ENCODE measurements at regions not wholly inside any gene's neighbourhood (a gene's known extent, or its start where the extent isn't known, plus 50 kb on each side); places are given as distances from the start of the nearest gene placed in this dataset.

DNA sequence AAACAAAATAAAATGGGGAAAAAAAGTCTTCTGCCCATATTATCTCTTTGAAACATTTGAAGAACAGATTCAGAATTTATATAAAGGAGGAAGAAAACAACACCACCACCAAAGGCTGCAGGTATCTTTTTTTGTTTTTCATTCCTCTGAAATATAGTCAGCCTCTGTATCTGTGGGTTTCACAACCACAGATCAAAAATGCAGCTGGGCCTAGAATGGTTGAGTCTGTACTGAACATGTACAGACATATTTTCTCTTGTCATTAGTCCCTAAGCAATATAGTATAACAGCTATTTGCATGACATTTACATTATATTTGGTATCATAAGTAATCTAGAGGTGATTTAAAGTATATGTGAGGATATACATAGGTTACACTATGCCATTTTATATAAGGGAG lies 559.7 kb upstream of the LRRN3 start:
- Histone ChIP-seq H3K9me3 (ENCODE audit: low read length) (no peaks in the 10 kb centered on the region), H3K4me1 (ENCODE audit: insufficient read depth, low read length, severe bottlenecking) (no peaks in the 10 kb centered on the region), H3K4me2 (ENCODE audit: low read length) (no peak overlapping the region), H3F3A (ENCODE audit: insufficient read depth, low read length) (no peaks in the 10 kb centered on the region), H3K36me3 (ENCODE audit: insufficient read depth, low read length) (no peaks in the 10 kb centered on the region), H4K20me1 (ENCODE audit: insufficient read depth, low read length) (no peaks in the 10 kb centered on the region), H3K79me2 (ENCODE audit: insufficient read depth, low read length) (no peaks in the 10 kb centered on the region), H3K27ac (ENCODE audit: low read depth, low read length, poor library complexity, severe bottlenecking) (no peak overlapping the region), H3K4me3 (ENCODE audit: low read depth, low read length, poor library complexity, severe bottlenecking) (no peak overlapping the region), H2AFZ (ENCODE audit: low read length) (no peak overlapping the region), H3K9me2 (ENCODE audit: low read depth, low read length) (no peaks in the 10 kb centered on the region), H3K27me3 (ENCODE audit: insufficient read depth, low read length) (no peaks in the 10 kb centered on the region), H3K9ac (ENCODE audit: low read length) (no peak overlapping the region)
- TF ChIP-seq EZH2 (IDR thresholded peaks at IDR 0.05; ENCODE audit: borderline replicate concordance, low read length) = no peak

DNA sequence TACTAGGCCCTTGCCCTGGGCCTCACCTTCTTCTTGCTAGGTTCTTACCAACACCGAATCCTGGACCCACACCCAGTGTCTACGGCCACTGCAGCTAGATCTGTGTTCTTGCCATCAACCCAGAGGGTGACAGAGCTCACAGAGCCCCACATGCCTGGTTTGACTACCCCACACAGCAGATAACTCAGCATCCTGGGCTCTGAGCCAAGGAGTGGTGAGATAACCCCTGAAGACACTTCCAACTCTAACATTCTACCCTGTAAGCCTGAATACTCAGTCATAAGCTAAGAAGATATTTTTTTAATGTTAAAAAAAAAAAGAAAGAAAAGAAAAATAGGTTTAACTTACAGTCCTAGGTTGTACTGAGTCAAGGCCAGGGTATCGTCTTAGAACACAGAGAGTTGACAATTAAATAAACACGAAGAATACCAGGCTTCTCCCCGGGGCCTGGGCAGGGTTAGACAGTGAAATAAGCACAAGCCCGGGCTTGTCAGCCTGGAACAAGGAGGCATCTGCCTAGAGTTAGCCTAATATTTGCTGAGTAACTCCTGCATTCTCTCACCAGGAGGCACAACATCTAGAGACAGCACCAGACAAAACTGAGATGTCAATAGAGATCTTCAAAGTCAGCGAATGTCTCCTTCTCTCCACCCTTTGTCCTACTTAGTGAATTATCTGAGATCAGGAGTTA lies 556.5 kb upstream of the LRRN3 start:
- Histone ChIP-seq H3K9me2 (ENCODE audit: low read depth, low read length) (no peaks in the 10 kb centered on the region), H3K36me3 (ENCODE audit: insufficient read depth, low read length) (no peaks in the 10 kb centered on the region), H3K79me2 (ENCODE audit: insufficient read depth, low read length) (no peaks in the 10 kb centered on the region), H3K4me3 (ENCODE audit: low read depth, low read length, poor library complexity, severe bottlenecking) (no peak overlapping the region), H3F3A (ENCODE audit: insufficient read depth, low read length) (no peaks in the 10 kb centered on the region), H3K9me3 (ENCODE audit: low read length) (no peaks in the 10 kb centered on the region), H3K9ac (ENCODE audit: low read length) (no peak overlapping the region), H4K20me1 (ENCODE audit: insufficient read depth, low read length) (no peaks in the 10 kb centered on the region), H3K4me2 (ENCODE audit: low read length) (no peak overlapping the region), H3K27me3 (ENCODE audit: insufficient read depth, low read length) (no peaks in the 10 kb centered on the region), H3K27ac (ENCODE audit: low read depth, low read length, poor library complexity, severe bottlenecking) (no peak overlapping the region), H3K4me1 (ENCODE audit: insufficient read depth, low read length, severe bottlenecking) (no peaks in the 10 kb centered on the region), H2AFZ (ENCODE audit: low read length) (no peak overlapping the region)
- TF ChIP-seq EZH2 (IDR thresholded peaks at IDR 0.05; ENCODE audit: borderline replicate concordance, low read length) = no peak
- TF ChIP-seq, protein P1, sequence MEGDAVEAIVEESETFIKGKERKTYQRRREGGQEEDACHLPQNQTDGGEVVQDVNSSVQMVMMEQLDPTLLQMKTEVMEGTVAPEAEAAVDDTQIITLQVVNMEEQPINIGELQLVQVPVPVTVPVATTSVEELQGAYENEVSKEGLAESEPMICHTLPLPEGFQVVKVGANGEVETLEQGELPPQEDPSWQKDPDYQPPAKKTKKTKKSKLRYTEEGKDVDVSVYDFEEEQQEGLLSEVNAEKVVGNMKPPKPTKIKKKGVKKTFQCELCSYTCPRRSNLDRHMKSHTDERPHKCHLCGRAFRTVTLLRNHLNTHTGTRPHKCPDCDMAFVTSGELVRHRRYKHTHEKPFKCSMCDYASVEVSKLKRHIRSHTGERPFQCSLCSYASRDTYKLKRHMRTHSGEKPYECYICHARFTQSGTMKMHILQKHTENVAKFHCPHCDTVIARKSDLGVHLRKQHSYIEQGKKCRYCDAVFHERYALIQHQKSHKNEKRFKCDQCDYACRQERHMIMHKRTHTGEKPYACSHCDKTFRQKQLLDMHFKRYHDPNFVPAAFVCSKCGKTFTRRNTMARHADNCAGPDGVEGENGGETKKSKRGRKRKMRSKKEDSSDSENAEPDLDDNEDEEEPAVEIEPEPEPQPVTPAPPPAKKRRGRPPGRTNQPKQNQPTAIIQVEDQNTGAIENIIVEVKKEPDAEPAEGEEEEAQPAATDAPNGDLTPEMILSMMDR (IDR thresholded peaks at IDR 0.05; ENCODE audit: low read length) = no peak

DNA sequence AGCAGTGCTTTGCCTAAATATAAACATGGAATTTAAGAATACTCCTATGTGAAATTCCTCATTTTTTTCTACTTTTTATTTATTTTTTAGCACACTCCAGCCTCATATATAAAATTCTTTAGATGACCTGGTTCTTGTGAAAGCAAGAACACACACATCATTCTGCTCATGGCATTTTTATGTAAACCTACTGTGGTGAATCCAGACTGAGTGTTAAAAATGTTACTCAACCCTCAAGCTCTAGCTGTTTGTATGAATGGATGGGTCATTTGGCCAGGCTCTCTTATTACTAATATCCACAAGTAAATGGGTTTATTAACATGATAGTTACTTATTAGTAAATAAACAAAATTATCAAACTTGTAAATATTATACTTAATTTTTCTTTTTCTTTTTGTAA lies 551.7 kb upstream of the LRRN3 start:
- Histone ChIP-seq H4K20me1 (ENCODE audit: insufficient read depth, low read length) (no peaks in the 10 kb centered on the region), H3K4me3 (ENCODE audit: low read depth, low read length, poor library complexity, severe bottlenecking) (no peak overlapping the region), H3K4me1 (ENCODE audit: insufficient read depth, low read length, severe bottlenecking) (no peaks in the 10 kb centered on the region), H2AFZ (ENCODE audit: low read length) (no peak overlapping the region), H3K9me2 (ENCODE audit: low read depth, low read length) (no peaks in the 10 kb centered on the region), H3K4me2 (ENCODE audit: low read length) (no peak overlapping the region), H3K9ac (ENCODE audit: low read length) (no peak overlapping the region), H3K9me3 (ENCODE audit: low read length) (no peaks in the 10 kb centered on the region), H3K27me3 (ENCODE audit: insufficient read depth, low read length) (no peaks in the 10 kb centered on the region), H3F3A (ENCODE audit: insufficient read depth, low read length) (no peaks in the 10 kb centered on the region), H3K27ac (ENCODE audit: low read depth, low read length, poor library complexity, severe bottlenecking) (no peak overlapping the region), H3K36me3 (ENCODE audit: insufficient read depth, low read length) (no peaks in the 10 kb centered on the region), H3K79me2 (ENCODE audit: insufficient read depth, low read length) (no peaks in the 10 kb centered on the region)
- TF ChIP-seq, protein P1 (IDR thresholded peaks at IDR 0.05; ENCODE audit: low read length) = no peak
- no peak for TF ChIP-seq EZH2 (IDR thresholded peaks at IDR 0.05; ENCODE audit: borderline replicate concordance, low read length)

DNA sequence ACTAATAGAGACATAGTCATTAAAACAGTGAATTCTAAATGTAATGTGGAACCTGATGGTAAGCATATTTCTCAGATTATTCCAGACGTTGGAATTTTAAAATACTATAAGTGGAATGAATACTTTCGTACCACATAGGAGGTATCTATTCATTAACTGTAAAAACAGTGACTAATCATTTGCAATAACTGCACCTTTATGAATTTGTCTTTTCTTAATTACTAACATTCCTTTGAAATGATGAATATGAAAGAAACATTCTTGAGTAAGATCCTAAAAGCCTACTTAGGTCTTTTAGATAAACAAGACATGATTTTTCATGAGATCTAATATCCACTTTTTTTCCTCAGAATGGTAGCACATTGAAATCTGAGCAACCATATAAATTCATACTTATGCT lies 549.0 kb upstream of the LRRN3 start:
- no peaks in the 10 kb centered on the region for H3K27me3 ChIP-seq (ENCODE audit: insufficient read depth, low read length)
- H4K20me1 ChIP-seq (ENCODE audit: insufficient read depth, low read length) = no peaks in the 10 kb centered on the region
- no peaks in the 10 kb centered on the region for H3K79me2 ChIP-seq (ENCODE audit: insufficient read depth, low read length)
- H3K27ac ChIP-seq (ENCODE audit: low read depth, low read length, poor library complexity, severe bottlenecking) = no peak overlapping the region
- H3K9me2 ChIP-seq (ENCODE audit: low read depth, low read length) = no peaks in the 10 kb centered on the region
- no peaks in the 10 kb centered on the region for H3K4me1 ChIP-seq (ENCODE audit: insufficient read depth, low read length, severe bottlenecking)
- no peak overlapping the region for H3K9ac ChIP-seq (ENCODE audit: low read length)
- H3K9me3 ChIP-seq (ENCODE audit: low read length) = no peaks in the 10 kb centered on the region
- H3K36me3 ChIP-seq (ENCODE audit: insufficient read depth, low read length) = no peaks in the 10 kb centered on the region
- no peak overlapping the region for H2AFZ ChIP-seq (ENCODE audit: low read length)
- H3F3A ChIP-seq (ENCODE audit: insufficient read depth, low read length) = no peaks in the 10 kb centered on the region
- TF ChIP-seq, protein P1 (IDR thresholded peaks at IDR 0.05; ENCODE audit: low read length) = no peak
- no peak for TF ChIP-seq EZH2 (IDR thresholded peaks at IDR 0.05; ENCODE audit: borderline replicate concordance, low read length)
- H3K4me3 ChIP-seq (ENCODE audit: low read depth, low read length, poor library complexity, severe bottlenecking) = no peak overlapping the region
- no peak overlapping the region for H3K4me2 ChIP-seq (ENCODE audit: low read length)
